Heart left ventricle (tissue), 13 donors: ENCODE measurements at regions not wholly inside any gene's neighbourhood (a gene's known extent, or its start where the extent isn't known, plus 50 kb on each side); places are given as distances from the start of the nearest gene placed in this dataset.

Source experiments
- CTCF ChIP-seq, 12 donors: fragments of 200-600 bp; sonication (generic) in 4 of 12; IDR thresholded peaks; one replicate each; pipeline versions ENCODE4 v1.5.0 to v1.8.0; 2018 to 2022; ENCODE audit warnings: antibody characterized with exemption in 12 of 12, mild to moderate bottlenecking in 5 of 12
- POLR2A ChIP-seq, 2 donors: fragments of 450-650 bp; IDR thresholded peaks; one replicate each; pipeline ENCODE4 v1.6.1; 2017; ENCODE audit warnings: antibody characterized with exemption in 2 of 2, mild to moderate bottlenecking in 2 of 2, moderate library complexity in 2 of 2
- donor health status: ischemic (EF 13 %, LVEDD 7.1; RV severe dilation, severe dysfunction).
- donor health status: DM: no; HTN: yes; CAD: no.
- donor health status: DM: no; HTN: no; CAD: no.
- donor health status: ischemic (EF 25% LVEDD 6.9; RV normal size, moderate dysfunction).
- donor health status: ischemic (EF 25% LVEDD 5.7; RV mildly dilated, moderate dysfunction).
- donor health status: ischemic (EF 35%, LVEDD 5.7; RV mildly dilated, moderate dysfunction).
- donor health status: nonischemic (EF 11% LVEDD 7.7; RV severe dilation, severe dysfunction).
- donor health status: DM: yes; HTN: yes; CAD: no.
- donor health status: PGD.
- donor health status: ischemic (EF 29% LVEDD 5.4; RV normal size, mild dysfunction).
- donor health status: nonischemic (EF 23%, LVEDD 6.1; RV moderate dilation, normal function).

- TF ChIP-seq CTCF (IDR thresholded peaks at IDR 0.05) = no peak
- TF ChIP-seq POLR2A (IDR thresholded peaks at IDR 0.05) = no peak
Measured at GRCh38 chr7:81140775-81141174, 221.9 kb upstream of the SEMA3C start.
